Lung (tissue), 11 donors: ENCODE measurements at regions not wholly inside any gene's neighbourhood (a gene's known extent, or its start where the extent isn't known, plus 50 kb on each side); places are given as distances from the start of the nearest gene placed in this dataset.

Experiments
- ATAC-seq: fragments of 200-7000 bp; cut with Tn5 transposase; one replicate; pipeline ENCODE4 v1.9.1; 2020; ENCODE audit warnings: moderate number of reproducible peaks; ENCODE audit not compliant: insufficient read depth, low FRiP score
- DNase-seq, 3 donors: peaks; one replicate each; pipeline ENCODE4 v3.0.0-alpha.2; 2013 to 2017
- H3K27ac ChIP-seq, 2 donors: one replicate each; pipeline ENCODE4 v1.5.1; 2013; ENCODE audit warnings: mild to moderate bottlenecking in 2 of 2, moderate library complexity in 2 of 2, control low read depth in 1 of 2, inconsistent platforms in 1 of 2, low read depth in 1 of 2, low read length in 1 of 2
- H3K27me3 ChIP-seq, 3 donors: one replicate each; pipeline ENCODE4 v1.5.1; 2013; ENCODE audit warnings: low read length in 2 of 3; ENCODE audit not compliant: control insufficient read depth in 3 of 3, insufficient read depth in 3 of 3
- H3K36me3 ChIP-seq, 4 donors: one replicate each; pipeline ENCODE4 v1.5.1; 2013; ENCODE audit warnings: low read length in 4 of 4, mild to moderate bottlenecking in 1 of 4, moderate library complexity in 1 of 4; ENCODE audit not compliant: control insufficient read depth in 4 of 4, insufficient read depth in 4 of 4
- H3K4me1 ChIP-seq, 5 donors: one replicate each; pipeline ENCODE4 v1.5.1; 2013; ENCODE audit warnings: low read length in 5 of 5, mild to moderate bottlenecking in 2 of 5, moderate library complexity in 1 of 5; ENCODE audit not compliant: control insufficient read depth in 5 of 5, insufficient read depth in 5 of 5
- H3K4me3 ChIP-seq: one replicate; pipeline ENCODE4 v1.5.1; 2013; ENCODE audit warnings: mild to moderate bottlenecking, control low read depth, moderate library complexity
- H3K9ac ChIP-seq, 2 donors: one replicate each; pipeline ENCODE4 v1.5.1; 2013; ENCODE audit warnings: low read length in 2 of 2, control low read depth in 1 of 2; ENCODE audit not compliant: insufficient read depth in 1 of 2
- H3K9me3 ChIP-seq, 4 donors: one replicate each; pipeline ENCODE4 v1.5.1; 2013; ENCODE audit warnings: low read length in 3 of 4, mild to moderate bottlenecking in 1 of 4, moderate library complexity in 1 of 4; ENCODE audit not compliant: control insufficient read depth in 4 of 4, insufficient read depth in 3 of 4
- CTCF ChIP-seq: IDR thresholded peaks from 2 replicates; pipeline ENCODE4 v1.5.1; 2012; ENCODE audit warnings: mild to moderate bottlenecking; ENCODE audit errors: control extremely low read depth, extremely low read depth
- WGBS, 2 donors: extraction: QIAGEN DNeasy Blood & Tissue Kit; methylation state at CpG; one replicate each; pipeline ENCODE4 v1.1.7; 2013; 5-methylcytosine and 5-hydroxymethylcytosine counted together
- donor health status: control.
- donor health status: control.
- donor health status: Bipolar disorder and iron deficiency.
- donor health status: healthy.
- donor health status: DM: yes; HTN: yes; CAD: no.

GRCh38 chr1:58942759-58943191, 158.9 kb upstream of the JUN start:
- peaks cover 0 to 7% (median 4%) of the 10 kb centered on the region in 5 donors for H3K4me1 ChIP-seq
- no peak overlapping the region for H3K4me3 ChIP-seq
- H3K9me3 ChIP-seq = no peaks in the 10 kb centered on the region
- H3K9ac ChIP-seq = no peak overlapping the region
- TF ChIP-seq CTCF = no peak
- no peaks in the 10 kb centered on the region for H3K27me3 ChIP-seq
- DNase-seq (peak in 2 of 3 donors; percentile 30 to 58), ATAC-seq (no peak)
- WGBS, 2 donors = 57 to 63% methylated on average over 5 of the region's 5 CpGs
- H3K27ac ChIP-seq = no peak overlapping the region
- no peaks in the 10 kb centered on the region for H3K36me3 ChIP-seq

GRCh38 chr1:58943776-58944175, 159.9 kb upstream of the JUN start:
- ATAC-seq (no peak), DNase-seq (no peak)
- H3K27me3 ChIP-seq = no peaks in the 10 kb centered on the region
- H3K4me1 ChIP-seq = peaks cover 0 to 7% (median 4%) of the 10 kb centered on the region in 5 donors
- no peak overlapping the region for H3K9ac ChIP-seq
- 79 to 88% methylated on average over 4 of the region's 4 CpGs for WGBS, 2 donors
- no peak overlapping the region for H3K4me3 ChIP-seq
- H3K27ac ChIP-seq = no peak overlapping the region
- no peaks in the 10 kb centered on the region for H3K36me3 ChIP-seq
- no peaks in the 10 kb centered on the region for H3K9me3 ChIP-seq
- no peak for TF ChIP-seq CTCF

- no peak for ATAC-seq
- Histone ChIP-seq H3K9me3 (no peaks in the 10 kb centered on the region), H3K9ac (no peak overlapping the region), H3K27me3 (no peaks in the 10 kb centered on the region), H3K36me3 (no peaks in the 10 kb centered on the region), H3K4me3 (no peak overlapping the region), H3K4me1 (peaks cover 0 to 7% (median 4%) of the 10 kb centered on the region in 5 donors), H3K27ac (no peak overlapping the region)
- WGBS, 2 donors = 92 to 95% methylated on average over 3 of the region's 3 CpGs
- no peak for DNase-seq
- TF ChIP-seq CTCF = no peak
Measured at GRCh38 chr1:58944439-58944838, 160.6 kb upstream of the JUN start.

- Histone ChIP-seq H3K4me1 (peaks cover 0 to 4% (median 1%) of the 10 kb centered on the region in 5 donors), H3K36me3 (no peaks in the 10 kb centered on the region), H3K27me3 (no peaks in the 10 kb centered on the region), H3K9ac (no peak overlapping the region), H3K27ac (no peak overlapping the region), H3K4me3 (no peak overlapping the region), H3K9me3 (no peaks in the 10 kb centered on the region)
- DNase-seq (no peak), ATAC-seq (no peak)
- no peak for TF ChIP-seq CTCF
- WGBS, 2 donors = 87 to 99% methylated on average over 4 of the region's 4 CpGs
Measured at GRCh38 chr1:58946390-58946789, 162.5 kb upstream of the JUN start.
